NCI-H69 (cell line): ENCODE measurements at regions not wholly inside any gene's neighbourhood (a gene's known extent, or its start where the extent isn't known, plus 50 kb on each side); places are given as distances from the start of the nearest gene placed in this dataset.
"Not testable (repeated sequence)": the region's sequence is repeated elsewhere in the genome, so short reads cannot be mapped to it uniquely, and the experiment has no call there.

Source experiments
- DNase-seq: peaks from one replicate; lab custom pipeline; 2025; lab: John Stamatoyannopoulos, UW

- peak; percentile 10 for DNase-seq
Measured at GRCh38 chr2:186382932-186383331, 103.1 kb upstream of the ZC3H15 start.

GRCh38 chr2:186384226-186384625 is 101.8 kb upstream of the ZC3H15 start:
- DNase-seq, result no peak

- DNase-seq, result not testable (repeated sequence)
Measured at GRCh38 chr2:186385638-186386201, 100.3 kb upstream of the ZC3H15 start.

- no peak for DNase-seq
Measured at GRCh38 chr2:186399082-186399644, 86.9 kb upstream of the ZC3H15 start.

- no peak for DNase-seq
Measured at GRCh38 chr2:186405842-186406241, 80.2 kb upstream of the ZC3H15 start.

GRCh38 chr2:186407611-186408010 is 78.4 kb upstream of the ZC3H15 start:
- DNase-seq, result no peak

GRCh38 chr2:186410802-186411201 is 75.3 kb upstream of the ZC3H15 start:
- DNase-seq, result no peak

GRCh38 chr2:186422226-186422625 is 63.8 kb upstream of the ZC3H15 start:
- no peak for DNase-seq

- no peak for DNase-seq
Measured at GRCh38 chr2:186423481-186423880, 62.6 kb upstream of the ZC3H15 start.

- no peak for DNase-seq
Measured at GRCh38 chr2:186424265-186424664, 61.8 kb upstream of the ZC3H15 start.

- no peak for DNase-seq
Measured at GRCh38 chr2:186425576-186425975, 60.5 kb upstream of the ZC3H15 start.

- DNase-seq, result no peak
Measured at GRCh38 chr2:186426153-186427016, 59.7 kb upstream of the ZC3H15 start.

- DNase-seq, result not testable (repeated sequence)
Measured at GRCh38 chr2:186427017-186427350, 59.1 kb upstream of the ZC3H15 start.

- DNase-seq, result no peak
Measured at GRCh38 chr2:186427970-186428369, 58.1 kb upstream of the ZC3H15 start.

- DNase-seq, result peak; percentile 21
Measured at GRCh38 chr2:186429104-186429503, 57.0 kb upstream of the ZC3H15 start.

GRCh38 chr2:186431306-186431705 is 54.8 kb upstream of the ZC3H15 start:
- peak; percentile 10 for DNase-seq

- no peak for DNase-seq
Measured at GRCh38 chr2:186433040-186433439, 53.0 kb upstream of the ZC3H15 start.

- no peak for DNase-seq
Measured at GRCh38 chr2:186433777-186434432, 52.2 kb upstream of the ZC3H15 start.
